EH (cell line): ENCODE measurements at regions not wholly inside any gene's neighbourhood (a gene's known extent, or its start where the extent isn't known, plus 50 kb on each side); places are given as distances from the start of the nearest gene placed in this dataset.
"Not testable (repeated sequence)": the region's sequence is repeated elsewhere in the genome, so short reads cannot be mapped to it uniquely, and the experiment has no call there.

Experiments used
- DNase-seq: peaks from one replicate; pipeline ENCODE4 v3.0.0-alpha.2; 2015; ENCODE audit warnings: low read depth

DNA sequence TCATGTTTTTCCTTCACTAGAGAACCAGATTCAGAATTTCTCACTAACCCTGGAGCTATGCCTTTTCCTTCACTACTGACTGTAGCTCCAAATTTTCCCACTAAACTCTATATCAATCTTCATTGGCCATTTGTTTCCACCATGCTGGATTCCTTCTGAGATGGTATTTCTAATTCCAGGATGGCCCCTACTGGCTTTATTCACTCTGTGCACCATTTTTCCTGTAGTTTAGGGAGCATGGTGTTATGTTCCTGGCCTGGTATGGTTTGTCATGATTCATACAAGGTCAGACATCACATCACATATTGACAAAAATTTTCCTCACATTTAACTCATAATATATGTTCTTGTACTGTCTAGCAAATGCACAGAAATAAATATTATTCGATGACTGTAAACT, 229.2 kb upstream of the TFPI start:
- DNase-seq: peak; percentile 13

DNA sequence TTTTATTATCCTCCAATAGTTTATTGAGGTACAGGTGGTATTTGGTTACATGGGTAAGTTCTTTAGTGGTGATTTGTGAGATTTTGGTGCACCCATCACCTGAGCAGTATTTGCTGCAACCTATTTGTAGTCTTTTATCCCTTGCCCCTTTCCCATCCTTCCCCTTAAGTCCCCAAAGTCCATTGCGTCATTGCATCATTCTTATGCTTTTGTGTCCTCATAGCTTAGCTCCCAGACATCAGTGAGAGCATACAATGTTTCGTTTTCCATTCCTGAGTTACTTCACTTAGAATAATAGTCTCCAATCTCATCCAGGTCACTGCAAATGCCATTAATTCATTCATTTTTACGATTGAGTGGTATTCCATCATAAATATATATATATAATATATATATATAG, 229.9 kb upstream of the TFPI start:
- DNase-seq: not testable (repeated sequence)

DNA sequence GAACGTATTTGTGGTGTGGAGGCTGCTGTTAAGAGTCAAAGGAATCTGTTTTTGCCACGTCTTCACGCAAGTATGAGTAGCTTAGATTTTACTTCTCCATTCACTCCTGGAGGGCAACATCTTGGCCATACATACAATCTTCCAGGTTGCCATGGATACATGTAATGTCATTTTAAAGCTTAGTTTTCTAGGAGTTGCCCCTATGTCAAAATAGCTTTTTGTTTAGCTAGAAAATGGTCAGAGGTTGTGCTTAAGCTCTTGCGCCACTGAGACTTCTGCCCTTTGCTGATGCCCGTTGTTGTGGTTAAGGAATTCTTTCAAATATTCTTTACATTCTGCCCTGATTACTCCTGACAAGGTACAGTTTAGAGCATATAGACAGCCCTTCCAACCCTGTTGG, 245.4 kb upstream of the TFPI start:
- DNase-seq: no peak

DNA sequence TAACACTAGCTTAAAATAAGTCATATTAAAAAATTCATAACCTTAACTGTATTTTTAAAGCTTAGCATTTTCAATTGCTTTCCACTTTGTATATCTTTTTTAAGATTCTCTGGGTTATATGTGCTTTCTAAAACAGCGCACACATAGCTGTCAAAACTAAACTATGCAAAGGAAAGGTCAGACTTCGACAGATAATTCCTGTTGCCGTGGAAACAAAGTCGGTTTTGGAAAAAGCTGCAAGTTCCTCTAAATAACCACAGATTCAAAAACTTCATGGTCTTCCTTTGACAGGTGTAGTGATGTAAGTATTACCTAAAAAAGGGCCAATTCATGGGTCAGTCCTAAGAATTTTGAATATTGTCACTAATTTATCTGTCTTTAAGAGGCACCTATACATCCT, 249.6 kb upstream of the TFPI start:
- DNase-seq: no peak

DNA sequence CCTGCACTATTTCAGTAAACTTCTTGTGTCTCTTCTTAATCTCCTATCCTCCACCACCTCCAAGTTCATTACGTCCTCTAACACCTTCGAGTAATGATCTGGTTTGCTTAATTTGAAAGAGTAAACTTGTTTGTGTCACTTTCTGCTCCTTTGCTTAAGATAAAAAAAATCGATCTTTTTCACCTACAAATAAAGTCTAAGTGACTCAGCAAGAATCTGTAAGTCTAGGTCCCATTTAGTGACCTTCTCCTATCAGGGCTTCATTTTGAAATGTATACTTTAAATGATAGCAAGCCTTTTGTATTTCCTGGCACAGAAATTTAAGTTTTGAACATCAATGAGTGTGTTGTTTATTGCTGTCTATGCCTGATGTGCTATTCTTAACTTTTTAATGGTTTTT, 260.9 kb upstream of the TFPI start:
- DNase-seq: no peak

DNA sequence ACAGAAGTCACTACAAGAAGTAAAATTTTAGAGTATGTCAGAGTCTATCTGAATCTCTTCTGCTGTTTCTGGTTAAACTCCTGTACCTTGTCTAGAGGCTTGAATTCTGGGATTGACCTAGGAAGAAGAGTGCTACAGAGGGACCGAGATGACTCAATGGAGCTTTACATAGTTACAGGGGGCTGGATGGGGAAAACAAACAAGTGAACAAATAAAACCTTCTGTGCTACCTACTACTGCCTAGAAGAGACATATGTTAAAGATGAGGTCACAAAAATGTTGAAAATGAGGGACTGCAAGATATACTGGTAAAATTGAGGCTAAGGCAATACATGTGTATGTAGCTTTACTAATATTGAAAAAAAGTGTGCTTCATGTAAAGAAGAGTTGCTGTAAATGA, 265.4 kb upstream of the TFPI start:
- DNase-seq: no peak

DNA sequence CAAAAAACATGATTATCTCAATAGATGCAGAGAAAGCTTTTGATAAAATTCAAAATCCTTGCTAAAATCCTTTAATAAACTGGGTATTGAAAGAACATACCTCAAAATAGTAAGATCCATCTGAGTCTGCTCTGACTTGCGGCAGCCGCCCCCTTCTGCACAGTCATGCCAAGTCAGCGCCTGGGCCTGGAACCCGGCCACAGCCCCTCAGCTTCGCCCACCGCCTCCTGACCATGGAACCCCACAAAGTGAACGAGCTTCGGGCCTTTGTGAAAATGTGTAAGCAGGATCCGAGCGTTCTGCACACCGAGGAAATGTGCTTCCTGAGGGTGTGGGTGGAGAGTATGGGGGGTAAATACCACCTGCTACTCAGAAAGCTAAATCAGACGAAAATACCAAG, 270.9 kb upstream of the TFPI start:
- no peak for DNase-seq

DNA sequence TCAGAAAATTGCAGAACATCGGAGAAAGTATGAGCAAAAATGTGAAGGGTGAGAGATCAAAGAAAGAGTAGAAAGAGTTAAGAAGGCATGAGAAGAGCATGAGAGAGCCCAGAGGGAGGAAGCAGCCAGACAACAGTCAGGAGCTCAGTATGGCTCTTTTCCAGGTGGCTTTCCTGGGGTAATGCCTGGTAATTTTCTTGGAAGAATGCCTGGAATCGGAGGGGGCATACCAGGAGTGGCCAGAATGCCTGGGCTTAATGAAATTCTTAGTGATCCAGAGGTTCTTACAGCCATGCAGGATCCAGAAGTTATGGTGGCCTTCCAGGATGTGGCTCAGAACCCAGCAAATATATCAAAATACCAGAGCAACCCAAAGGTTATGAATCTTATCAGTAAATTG, 271.8 kb upstream of the TFPI start:
- DNase-seq: peak; percentile 58

DNA sequence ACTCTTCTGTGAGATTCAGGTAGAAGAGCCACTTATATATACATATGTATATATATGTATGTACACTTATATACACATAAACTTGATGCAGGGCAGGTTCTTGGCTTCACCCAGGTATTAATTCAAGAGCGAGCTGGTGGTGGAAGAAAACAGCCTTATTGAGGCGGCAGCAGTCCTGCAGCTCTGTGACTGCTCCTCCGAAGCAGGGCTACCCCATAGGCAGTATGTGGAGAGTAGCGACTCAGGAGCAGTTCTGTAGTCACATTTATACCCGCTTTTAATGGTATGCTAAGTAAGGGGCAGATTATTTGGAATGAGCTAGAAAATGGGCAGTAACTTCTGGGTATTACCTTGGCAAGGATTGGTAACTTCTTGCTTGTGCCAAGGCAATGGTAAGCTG, 280.6 kb upstream of the TFPI start:
- DNase-seq: no peak

DNA sequence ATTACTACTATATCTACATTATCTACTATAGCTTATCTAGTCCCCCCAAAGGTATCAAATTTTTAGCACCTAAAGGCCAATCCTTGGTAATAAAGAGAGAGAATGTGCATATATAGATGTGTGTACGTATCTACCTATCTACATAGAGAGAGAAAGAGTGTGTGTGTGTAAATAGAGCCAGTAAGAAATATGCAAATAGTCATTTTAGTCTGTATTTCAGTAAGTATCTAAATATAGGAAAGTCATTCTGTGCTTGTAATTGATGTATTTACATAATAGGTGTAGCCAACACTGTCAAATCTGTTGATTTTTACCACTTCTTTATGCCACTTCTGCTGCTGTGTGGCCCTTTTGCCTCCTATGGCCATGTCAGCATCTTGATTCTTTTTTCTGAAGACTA, 284.5 kb upstream of the TFPI start:
- no peak for DNase-seq

DNA sequence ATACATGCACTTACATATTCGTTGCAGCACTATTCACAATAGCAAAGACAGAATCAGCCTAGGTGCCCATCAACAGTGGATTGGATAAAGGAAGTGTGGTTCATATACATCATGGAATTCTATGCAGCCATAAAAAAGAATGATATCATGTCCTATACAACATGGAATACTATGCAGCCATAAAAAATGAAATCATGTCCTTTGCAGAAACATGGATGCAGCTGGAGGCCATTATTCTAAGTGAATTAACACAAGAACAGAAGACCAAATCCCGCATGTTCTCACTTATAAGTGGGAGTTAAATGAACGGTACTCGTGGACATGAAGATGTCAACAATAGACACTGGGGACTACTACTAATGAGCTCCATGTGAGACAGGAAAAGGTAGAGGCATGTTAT, 288.1 kb upstream of the TFPI start:
- no peak for DNase-seq

DNA sequence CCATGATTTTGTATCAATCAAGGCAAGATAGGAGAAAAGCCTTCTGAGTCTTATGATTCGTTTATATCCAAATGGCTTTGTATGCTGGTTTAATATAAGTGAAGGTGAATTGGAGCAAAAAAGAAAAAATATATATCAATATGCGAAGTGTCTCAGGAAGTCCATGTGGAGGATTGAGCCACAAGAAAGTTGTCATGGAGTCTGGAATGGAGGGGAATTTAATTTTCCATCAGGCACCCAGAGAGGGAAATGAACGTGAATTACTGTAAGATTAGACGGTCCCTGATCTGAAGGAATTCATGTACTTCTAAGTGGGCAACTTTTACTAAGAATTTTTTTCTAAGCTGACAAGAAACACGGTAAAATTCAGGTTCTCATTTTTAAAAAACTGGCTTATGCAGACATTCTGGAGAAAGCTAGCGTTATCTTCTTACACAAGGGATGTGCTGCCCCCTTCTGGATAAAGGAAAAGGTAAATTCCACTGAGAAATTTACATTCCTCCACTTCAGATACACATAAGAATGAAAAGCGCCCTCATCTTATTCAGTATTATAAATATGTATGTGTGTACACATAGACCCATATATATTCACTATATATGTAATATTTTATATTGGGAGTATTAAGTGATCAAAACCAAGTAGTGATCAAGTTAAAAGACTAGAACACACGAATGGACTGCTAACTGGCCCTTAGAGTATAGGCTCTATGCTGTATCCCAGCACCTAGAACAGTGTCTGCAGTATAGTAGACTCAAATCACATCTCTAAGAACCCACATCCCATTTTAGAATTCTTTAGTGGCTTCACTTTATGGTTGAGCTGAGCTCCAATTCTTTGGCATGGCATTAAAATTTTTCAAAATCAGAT, 289.0 kb upstream of the TFPI start:
- peak; percentile 72 for DNase-seq

DNA sequence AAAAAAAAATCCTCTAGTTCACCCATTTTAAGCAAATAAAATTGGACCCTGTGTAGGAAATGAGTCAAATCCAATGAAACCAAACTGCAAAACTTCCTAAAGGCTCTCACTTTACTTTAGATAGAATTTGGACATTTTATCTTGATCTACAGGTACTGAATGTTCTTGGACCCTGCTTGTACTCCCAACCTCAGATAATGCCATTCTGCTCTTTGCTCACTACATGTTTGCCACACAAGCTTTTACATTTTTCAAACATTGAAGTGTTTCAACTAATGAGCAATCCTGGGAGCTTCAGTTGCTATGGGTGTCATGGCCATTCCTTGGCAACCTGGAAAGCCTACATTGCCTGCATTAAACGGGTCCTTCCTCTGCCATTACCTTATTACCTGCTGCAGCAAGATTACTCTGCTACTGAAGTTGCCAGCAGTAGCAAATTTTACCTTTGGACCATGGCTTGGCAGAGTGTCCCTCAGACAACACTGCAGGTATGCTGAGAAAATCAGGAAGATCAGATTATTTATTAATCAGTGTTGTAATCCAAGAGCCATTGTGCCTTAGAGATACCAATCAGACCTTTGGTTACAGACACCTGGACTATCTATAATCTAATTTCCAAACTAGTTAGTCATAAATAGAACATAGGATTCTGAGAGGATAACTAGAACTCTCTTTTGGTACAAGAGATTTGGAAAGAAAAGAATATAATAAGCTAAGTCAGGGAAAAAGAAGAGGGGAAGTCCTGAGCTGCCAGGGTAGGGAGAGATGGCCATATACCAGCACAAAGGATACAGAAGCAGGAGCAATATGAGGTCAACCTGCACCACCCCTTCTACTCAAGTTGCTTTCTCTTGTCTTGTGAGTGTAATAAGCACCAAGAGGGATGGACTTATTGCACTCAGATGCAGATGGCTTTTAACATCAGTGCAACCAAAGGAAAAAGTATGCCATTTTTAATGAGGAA, 293.3 kb upstream of the TFPI start:
- no peak for DNase-seq

DNA sequence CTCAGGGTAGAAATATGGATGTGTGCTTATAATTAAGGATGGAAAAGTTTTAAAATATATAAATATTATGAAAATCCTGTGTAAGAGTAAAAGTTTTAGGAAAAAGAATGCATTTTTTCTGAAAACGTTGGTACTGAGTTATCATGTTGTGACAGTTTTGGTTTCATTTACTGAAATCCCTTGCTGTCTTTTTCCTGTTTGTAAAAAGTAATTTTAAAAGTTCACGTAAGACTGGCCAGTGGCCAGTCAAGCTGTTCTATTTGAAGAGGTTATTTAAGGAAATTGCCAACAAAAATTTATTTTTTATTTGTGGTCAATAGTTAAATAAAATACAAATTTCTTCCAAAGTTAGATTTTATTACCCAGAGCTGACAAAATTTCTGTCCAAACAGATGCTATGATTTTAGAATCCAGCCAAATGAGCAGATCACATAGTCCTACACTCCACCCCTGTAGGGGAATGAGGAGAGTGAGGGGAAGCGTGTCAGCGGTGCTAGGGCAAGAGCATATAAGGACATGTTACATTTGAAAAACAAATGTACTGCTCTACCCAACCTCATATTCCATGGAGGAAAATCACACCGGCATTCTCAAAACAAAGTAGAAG, 297.8 kb upstream of the TFPI start:
- DNase-seq: no peak

DNA sequence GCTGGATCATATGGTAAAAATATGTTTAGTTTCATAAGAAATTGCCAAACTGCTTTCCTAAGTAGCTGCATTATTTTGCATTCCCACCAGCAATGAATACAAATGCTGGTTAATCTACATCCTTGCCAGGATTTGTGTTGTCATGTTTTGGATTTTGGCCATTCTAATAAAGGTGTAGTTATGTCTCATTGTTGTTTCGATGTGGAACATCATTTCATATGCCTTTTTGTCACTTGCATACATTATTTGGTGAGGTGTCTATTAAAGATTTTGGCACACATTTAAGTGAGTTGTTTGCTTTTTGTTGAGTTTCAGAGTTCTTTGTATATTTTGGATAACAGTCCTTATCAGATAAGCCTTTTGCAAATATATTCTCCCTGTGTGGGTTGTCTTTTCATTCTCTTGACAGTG, 299.2 kb upstream of the TFPI start:
- DNase-seq: no peak

DNA sequence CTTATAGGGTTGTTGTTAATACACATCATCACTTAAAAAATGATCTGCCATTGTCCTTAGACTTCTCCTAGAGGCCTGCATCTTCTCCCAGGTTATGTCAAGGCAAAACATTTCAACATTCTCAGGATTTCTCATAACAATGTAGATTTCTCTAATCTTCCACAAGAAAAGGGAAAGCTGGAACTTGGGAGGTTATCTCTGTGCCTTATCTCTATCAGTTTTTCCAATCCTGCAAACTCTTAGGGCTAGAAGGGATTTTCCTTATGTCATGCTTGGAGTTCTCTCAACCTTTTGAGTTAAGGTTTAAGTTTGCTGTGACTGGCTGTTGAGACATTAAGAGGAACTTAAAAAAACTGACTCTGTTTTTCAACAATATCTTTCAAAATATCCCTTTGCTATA, 300.6 kb upstream of the TFPI start:
- DNase-seq: no peak

DNA sequence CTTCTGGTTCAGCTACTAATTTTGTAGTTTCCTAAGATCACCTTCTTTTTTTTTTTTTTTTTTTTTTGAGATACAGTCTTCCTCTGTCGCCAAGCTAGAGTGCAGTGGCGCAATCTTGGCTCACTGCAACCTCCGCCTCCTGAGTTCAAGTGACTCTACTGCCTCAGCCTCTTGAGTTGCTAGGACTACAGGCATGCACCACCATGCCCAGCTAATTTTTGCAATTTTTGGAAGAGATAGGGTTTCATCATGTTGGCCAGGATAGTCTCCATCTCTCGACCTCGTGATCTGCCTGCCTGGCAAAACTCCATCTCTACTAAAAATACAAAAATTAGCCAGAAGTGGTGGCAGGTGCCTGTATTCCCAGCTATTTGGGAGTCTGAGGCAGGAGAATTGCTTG, 301.5 kb upstream of the TFPI start:
- DNase-seq: no peak

DNA sequence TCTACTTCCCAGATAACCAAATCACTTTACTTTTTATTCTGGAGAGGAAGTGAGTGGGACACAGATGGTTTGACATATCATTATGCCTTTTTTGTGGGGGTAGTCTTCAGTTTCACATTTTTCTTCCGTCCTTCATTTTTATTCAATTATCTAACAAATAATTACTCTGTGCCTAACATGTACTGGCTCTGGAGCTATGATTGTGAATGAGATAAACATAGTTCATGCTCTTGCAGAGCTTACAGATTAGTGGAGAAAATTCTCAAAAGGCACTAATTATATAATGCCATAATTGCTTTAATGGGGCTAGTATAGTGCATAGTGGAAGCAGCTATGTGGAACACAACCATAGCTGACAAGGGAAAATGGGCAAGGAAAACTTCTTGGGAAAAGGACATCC, 303.6 kb upstream of the TFPI start:
- no peak for DNase-seq

DNA sequence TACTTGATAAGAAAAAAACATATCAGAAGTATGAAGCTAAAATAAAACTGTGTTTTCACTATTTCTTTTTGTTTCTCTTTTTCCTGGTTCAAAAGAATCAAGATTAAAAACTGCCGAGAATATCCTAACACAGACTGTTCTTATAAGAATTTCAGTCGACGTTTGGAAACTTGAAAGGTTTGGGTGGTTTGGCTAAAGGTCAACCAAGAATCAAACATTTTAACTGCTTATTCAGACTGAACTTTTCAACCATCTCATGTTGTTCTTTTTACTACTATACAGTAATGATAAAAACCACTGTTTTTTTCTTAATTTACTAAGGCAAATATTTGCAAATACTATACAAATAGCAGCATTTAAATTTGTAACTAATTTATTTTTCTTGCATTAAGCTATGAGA, 308.5 kb upstream of the TFPI start:
- DNase-seq: no peak

DNA sequence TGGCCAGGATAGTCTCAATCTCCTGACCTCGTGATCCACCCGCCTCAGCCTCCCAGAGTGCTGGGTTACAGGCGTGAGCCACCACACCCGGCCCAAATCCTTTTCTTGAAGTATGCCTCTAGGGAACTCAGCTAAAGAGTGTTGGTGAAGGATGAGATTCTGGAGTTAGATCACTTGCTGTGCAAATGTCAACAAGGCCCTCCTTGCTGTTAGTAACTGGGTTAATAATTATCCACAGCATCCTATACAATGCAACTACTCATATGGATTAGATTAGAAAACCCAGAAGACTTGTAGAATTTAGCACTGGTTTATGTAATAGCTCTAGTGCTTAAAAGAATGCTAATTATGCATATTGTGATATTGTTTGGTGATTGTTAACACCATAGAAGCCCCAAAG, 310.8 kb upstream of the TFPI start:
- DNase-seq: no peak

DNA sequence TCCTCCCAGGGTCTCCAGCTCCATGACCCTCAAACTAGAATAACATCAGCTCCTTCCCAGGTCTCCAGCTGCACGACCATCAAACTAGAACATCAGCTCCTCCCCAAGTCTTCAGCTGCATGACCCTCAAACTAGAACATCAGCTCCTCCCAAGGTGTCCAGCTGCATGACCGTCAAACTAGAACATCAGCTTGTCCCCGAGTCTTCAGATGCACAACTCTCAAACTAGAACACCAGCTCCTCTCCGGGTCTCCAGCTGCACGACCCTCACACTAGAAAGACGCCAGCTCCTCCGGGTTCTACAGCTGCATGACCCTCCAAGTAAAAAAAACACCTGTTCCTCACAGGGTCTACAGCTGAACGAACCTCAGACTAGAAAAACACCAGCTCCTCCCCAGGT, 312.9 kb upstream of the TFPI start:
- DNase-seq: no peak

DNA sequence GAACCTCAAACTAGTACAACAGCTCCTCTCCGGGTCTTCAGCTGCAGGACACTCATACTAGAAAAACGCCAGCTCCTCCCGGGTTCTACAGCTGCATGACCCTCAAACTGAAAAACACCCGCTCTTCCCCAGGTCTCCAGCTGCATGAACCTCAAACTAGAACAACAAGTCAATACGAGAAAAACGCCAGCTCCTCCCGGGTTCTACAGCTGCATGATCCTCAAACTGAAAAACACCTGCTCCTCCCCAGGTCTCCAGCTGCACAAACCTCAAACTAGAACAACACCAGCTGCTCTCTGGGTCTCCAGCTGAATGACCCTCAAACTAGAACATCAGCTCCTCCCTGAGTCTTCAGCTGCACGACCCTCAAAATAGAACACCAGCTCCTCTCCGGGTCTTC, 315.0 kb upstream of the TFPI start:
- no peak for DNase-seq

DNA sequence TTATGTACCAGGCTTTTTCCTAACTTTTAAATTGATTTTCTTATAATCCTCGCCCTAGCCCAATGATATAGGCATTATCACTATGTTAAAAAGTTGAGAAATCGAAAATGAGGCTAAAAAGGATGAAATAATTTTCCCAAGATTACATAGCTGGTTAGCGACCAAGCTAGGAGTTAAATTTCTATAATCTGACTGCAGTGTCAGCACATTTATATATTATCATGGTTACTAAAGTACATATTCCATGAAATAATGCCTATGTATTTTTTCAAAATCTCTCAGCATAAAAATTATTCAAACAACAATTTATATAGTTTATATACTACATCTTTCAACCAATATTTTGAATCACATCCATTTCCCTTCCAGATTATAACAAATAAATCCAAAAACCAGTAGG, 317.3 kb upstream of the TFPI start:
- no peak for DNase-seq
